Stomach smooth muscle (tissue), 2 donors: ENCODE measurements at regions not wholly inside any gene's neighbourhood (a gene's known extent, or its start where the extent isn't known, plus 50 kb on each side); places are given as distances from the start of the nearest gene placed in this dataset.
"Not testable (repeated sequence)": the region's sequence is repeated elsewhere in the genome, so short reads cannot be mapped to it uniquely, and the experiment has no call there.

Experiments
- H3K27ac ChIP-seq: one replicate; pipeline ENCODE4 v1.7.0; 2013; ENCODE audit warnings: mild to moderate bottlenecking, low read length, inconsistent platforms
- H3K27me3 ChIP-seq, 2 donors: one replicate each; pipeline ENCODE4 v1.7.0; 2013; ENCODE audit warnings: low read length in 2 of 2; ENCODE audit not compliant: insufficient read depth in 2 of 2, control insufficient read depth in 1 of 2
- H3K36me3 ChIP-seq, 2 donors: one replicate each; pipeline ENCODE4 v1.7.0; 2013; ENCODE audit warnings: low read length in 2 of 2; ENCODE audit not compliant: control insufficient read depth in 2 of 2, insufficient read depth in 2 of 2
- H3K4me1 ChIP-seq: one replicate; pipeline ENCODE4 v1.7.0; 2013; ENCODE audit warnings: low read length; ENCODE audit not compliant: control insufficient read depth, insufficient read depth
- H3K4me3 ChIP-seq, 2 donors: one replicate each; pipeline ENCODE4 v1.7.0; 2013; ENCODE audit warnings: low read length in 2 of 2
- H3K9ac ChIP-seq, 2 donors: one replicate each; pipeline ENCODE4 v1.7.0; 2013; ENCODE audit warnings: low read length in 2 of 2, mild to moderate bottlenecking in 1 of 2
- H3K9me3 ChIP-seq, 2 donors: one replicate each; pipeline ENCODE4 v1.7.0; 2013; ENCODE audit warnings: low read length in 2 of 2; ENCODE audit not compliant: control insufficient read depth in 2 of 2
- donor health status: healthy.
- donor health status: Pancreatic carcinoma.

GRCh38 chr12:124378926-124379325, 84.0 kb downstream of the RFLNA start:
- Histone ChIP-seq H3K9ac (peak overlapping the region; percentile 48 to 51), H3K27ac (peak overlapping the region; percentile 92), H3K4me1 (peaks cover 50% of the 10 kb centered on the region), H3K9me3 (no peaks in the 10 kb centered on the region), H3K4me3 (no peak overlapping the region), H3K36me3 (peaks cover 41 to 45% of the 10 kb centered on the region in 2 donors), H3K27me3 (no peaks in the 10 kb centered on the region)

- Histone ChIP-seq H3K27me3 (no peaks in the 10 kb centered on the region), H3K36me3 (peaks cover 37 to 43% of the 10 kb centered on the region in 2 donors), H3K9ac (no peak overlapping the region), H3K9me3 (no peaks in the 10 kb centered on the region), H3K4me1 (peaks cover 47% of the 10 kb centered on the region), H3K27ac (peak overlapping the region; percentile 92), H3K4me3 (no peak overlapping the region)
These were observed 83.2 kb downstream of the RFLNA start for GRCh38 chr12:124377981-124378509.

GRCh38 chr12:124376435-124376834, 81.5 kb downstream of the RFLNA start:
- Histone ChIP-seq H3K27ac (peak overlapping the region; percentile 41), H3K4me1 (peaks cover 40% of the 10 kb centered on the region), H3K36me3 (peaks cover 41 to 52% of the 10 kb centered on the region in 2 donors), H3K9me3 (no peaks in the 10 kb centered on the region), H3K27me3 (no peaks in the 10 kb centered on the region), H3K9ac (no peak overlapping the region), H3K4me3 (no peak overlapping the region)

- H3K4me3 ChIP-seq = no peak overlapping the region
- H3K36me3 ChIP-seq = peaks cover 43 to 58% of the 10 kb centered on the region in 2 donors
- H3K9ac ChIP-seq = no peak overlapping the region
- H3K27me3 ChIP-seq = no peaks in the 10 kb centered on the region
- peak overlapping the region; percentile 11 for H3K27ac ChIP-seq
- H3K9me3 ChIP-seq = no peaks in the 10 kb centered on the region
- peaks cover 39% of the 10 kb centered on the region for H3K4me1 ChIP-seq
These were observed 80.9 kb downstream of the RFLNA start for GRCh38 chr12:124375789-124376175.

GRCh38 chr12:124375141-124375788, 80.4 kb downstream of the RFLNA start:
- Histone ChIP-seq H3K36me3 (peaks cover 45 to 61% of the 10 kb centered on the region in 2 donors), H3K4me3 (no peak overlapping the region), H3K27ac (peak overlapping the region; percentile 11), H3K9ac (no peak overlapping the region), H3K9me3 (no peaks in the 10 kb centered on the region), H3K4me1 (peaks cover 39% of the 10 kb centered on the region), H3K27me3 (no peaks in the 10 kb centered on the region)

GRCh38 chr12:124374567-124374966, 79.7 kb downstream of the RFLNA start:
- H3K36me3 ChIP-seq = peaks cover 46 to 61% of the 10 kb centered on the region in 2 donors

GRCh38 chr12:124374147-124374546, 79.3 kb downstream of the RFLNA start:
- H3K4me3 ChIP-seq = no peak overlapping the region
- peaks cover 44 to 61% of the 10 kb centered on the region in 2 donors for H3K36me3 ChIP-seq
- no peaks in the 10 kb centered on the region for H3K9me3 ChIP-seq
- no peaks in the 10 kb centered on the region for H3K27me3 ChIP-seq
- H3K4me1 ChIP-seq = peaks cover 39% of the 10 kb centered on the region
- no peak overlapping the region for H3K27ac ChIP-seq
- H3K9ac ChIP-seq = no peak overlapping the region

More at GRCh38 chr12:124374567-124374966, 79.7 kb downstream of the RFLNA start:
- H3K4me1 ChIP-seq = peaks cover 39% of the 10 kb centered on the region
- no peak overlapping the region for H3K9ac ChIP-seq
- no peaks in the 10 kb centered on the region for H3K27me3 ChIP-seq
- H3K27ac ChIP-seq = no peak overlapping the region
- H3K9me3 ChIP-seq = no peaks in the 10 kb centered on the region
- no peak overlapping the region for H3K4me3 ChIP-seq

- H3K27ac ChIP-seq, H3K4me3 ChIP-seq, H3K9me3 ChIP-seq, H3K27me3 ChIP-seq, H3K9ac ChIP-seq: not testable (repeated sequence)
- Histone ChIP-seq H3K36me3 (peaks cover 39 to 56% of the 10 kb centered on the region in 2 donors), H3K4me1 (peaks cover 39% of the 10 kb centered on the region)
These were observed 78.8 kb downstream of the RFLNA start for GRCh38 chr12:124373701-124374100.

- no peaks in the 10 kb centered on the region for H3K27me3 ChIP-seq
- no peaks in the 10 kb centered on the region for H3K9me3 ChIP-seq
- no peak overlapping the region for H3K9ac ChIP-seq
- no peak overlapping the region for H3K4me3 ChIP-seq
- no peak overlapping the region for H3K27ac ChIP-seq
- peaks cover 45% of the 10 kb centered on the region for H3K4me1 ChIP-seq
- H3K36me3 ChIP-seq = peaks cover 37 to 53% of the 10 kb centered on the region in 2 donors
These were observed 77.9 kb downstream of the RFLNA start for GRCh38 chr12:124372831-124373230.

GRCh38 chr12:124371970-124372555, 77.2 kb downstream of the RFLNA start:
- Histone ChIP-seq H3K27ac (peak overlapping the region; percentile 11), H3K4me3 (no peak overlapping the region), H3K9me3 (no peaks in the 10 kb centered on the region), H3K4me1 (peaks cover 49% of the 10 kb centered on the region), H3K36me3 (peaks cover 35 to 51% of the 10 kb centered on the region in 2 donors), H3K9ac (no peak overlapping the region), H3K27me3 (no peaks in the 10 kb centered on the region)

GRCh38 chr12:124371366-124371765, 76.5 kb downstream of the RFLNA start:
- Histone ChIP-seq H3K9me3 (no peaks in the 10 kb centered on the region), H3K27ac (peak overlapping the region; percentile 11), H3K36me3 (peaks cover 30 to 44% of the 10 kb centered on the region in 2 donors), H3K4me3 (no peak overlapping the region), H3K9ac (no peak overlapping the region), H3K4me1 (peaks cover 49% of the 10 kb centered on the region), H3K27me3 (no peaks in the 10 kb centered on the region)
